DND-41 (cell line): ENCODE measurements at regions not wholly inside any gene's neighbourhood (a gene's known extent, or its start where the extent isn't known, plus 50 kb on each side); places are given as distances from the start of the nearest gene placed in this dataset.

Experiments
- ATAC-seq: fragments of 200-7000 bp; cut with Tn5 transposase; 3 replicates; pipeline ENCODE4 v1.9.1; 2021; ENCODE audit warnings: low read depth; ENCODE audit not compliant: insufficient read depth
- DNase-seq: peaks from one replicate; pipeline ENCODE4 v3.0.0-alpha.2; 2020
- H2AFZ ChIP-seq: 2 replicates; pipeline ENCODE4 v1.6.0; 2012; ENCODE audit warnings: low read depth, low read length
- H3K27ac ChIP-seq: 2 replicates; pipeline ENCODE4 v1.5.1; 2012; ENCODE audit warnings: low read length, inconsistent platforms
- H3K27me3 ChIP-seq: fragments of 200-600 bp; sonication (generic); 2 replicates; pipeline ENCODE4 v1.6.0; 2012; ENCODE audit warnings: low read length, mild to moderate bottlenecking, inconsistent platforms; ENCODE audit not compliant: insufficient read depth, poor library complexity
- H3K36me3 ChIP-seq: 2 replicates; pipeline ENCODE4 v1.5.1; 2012; ENCODE audit warnings: low read length, inconsistent platforms; ENCODE audit not compliant: insufficient read depth
- H3K4me1 ChIP-seq: 2 replicates; pipeline ENCODE4 v1.5.1; 2012; ENCODE audit warnings: mild to moderate bottlenecking, low read length; ENCODE audit not compliant: insufficient read depth
- H3K4me2 ChIP-seq: 2 replicates; pipeline ENCODE4 v1.6.0; 2012; ENCODE audit warnings: mild to moderate bottlenecking, moderate library complexity, low read length, inconsistent platforms; ENCODE audit not compliant: insufficient read depth
- H3K4me3 ChIP-seq, 2 experiments: fragments of 200-600 bp in 1 of 2; shearing (Covaris generic) in 1 of 2; 2 replicates each; pipeline ENCODE4 v1.5.1; 2012 to 2016; ENCODE audit warnings: inconsistent platforms in 2 of 2, low read length in 2 of 2, mild to moderate bottlenecking in 2 of 2, low read depth in 1 of 2, moderate library complexity in 1 of 2
- H3K79me2 ChIP-seq: 2 replicates; pipeline ENCODE4 v1.6.0; 2012; ENCODE audit warnings: low read length, inconsistent platforms; ENCODE audit not compliant: insufficient read depth
- H3K9ac ChIP-seq: 2 replicates; pipeline ENCODE4 v1.6.0; 2012; ENCODE audit warnings: low read depth, mild to moderate bottlenecking, inconsistent platforms, low read length, moderate library complexity
- H3K9me3 ChIP-seq: 2 replicates; pipeline ENCODE4 v1.5.1; 2012; ENCODE audit warnings: low read length, moderate library complexity, mild to moderate bottlenecking, inconsistent platforms; ENCODE audit not compliant: insufficient read depth, severe bottlenecking
- H4K20me1 ChIP-seq: 2 replicates; pipeline ENCODE4 v1.6.0; 2012; ENCODE audit warnings: low read length; ENCODE audit not compliant: insufficient read depth
- CTCF ChIP-seq: IDR thresholded peaks from 2 replicates; pipeline ENCODE4 v1.5.1; 2012; ENCODE audit warnings: borderline replicate concordance, low read length, moderate library complexity, mild to moderate bottlenecking; ENCODE audit not compliant: poor library complexity, severe bottlenecking; ENCODE audit errors: extremely low read depth
- EZH2 ChIP-seq: IDR thresholded peaks from 3 replicates; pipeline ENCODE4 v1.6.1; 2012; ENCODE audit warnings: borderline replicate concordance, low read depth, mild to moderate bottlenecking, moderate library complexity, low read length, inconsistent platforms; ENCODE audit not compliant: severe bottlenecking

DNA sequence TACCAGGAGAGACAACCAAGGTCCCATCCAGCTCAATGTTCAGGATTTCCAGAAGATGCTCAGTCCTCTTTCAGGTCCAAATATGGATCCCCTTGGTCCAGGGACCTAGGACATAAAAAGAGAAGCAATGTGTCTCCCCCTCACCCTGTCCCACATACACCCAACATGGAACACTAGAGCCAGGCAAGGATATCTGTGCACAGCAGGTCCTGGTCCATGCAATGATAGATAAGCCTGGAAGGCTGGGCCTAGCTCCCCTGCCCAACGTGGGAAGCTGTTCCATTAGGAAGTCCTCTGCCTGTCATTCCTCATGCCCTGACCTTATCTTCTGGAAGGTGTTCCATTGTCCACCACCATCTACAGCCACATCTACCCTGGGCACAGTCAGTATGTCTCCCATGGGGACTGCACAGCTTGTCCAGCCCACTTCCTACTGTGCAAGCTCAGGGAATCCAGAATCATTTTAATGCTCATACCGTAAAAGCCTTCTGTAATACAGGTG, 1434.8 kb downstream of the TBC1D22A start:
- Histone ChIP-seq H3K27me3 (no peaks in the 10 kb centered on the region), H4K20me1 (no peaks in the 10 kb centered on the region), H3K9me3 (peaks cover under 1% of the 10 kb centered on the region), H3K9ac (no peak overlapping the region), H3K4me1 (peaks cover 21% of the 10 kb centered on the region), H2AFZ (no peak overlapping the region; the same call in 1 of the 2 replicates), H3K27ac (no peak overlapping the region), H3K79me2 (no peaks in the 10 kb centered on the region), H3K4me3 (no peak overlapping the region), H3K36me3 (no peaks in the 10 kb centered on the region), H3K4me2 (no peak overlapping the region)
- DNase-seq (no peak), ATAC-seq (no peak)
- TF ChIP-seq CTCF = no peak

- Histone ChIP-seq H3K9ac (0 out of 2 replicates have a peak overlapping the region, but pooled peaks have one; percentile 2), H3K4me3 (no peak overlapping the region), H3K27me3 (no peaks in the 10 kb centered on the region), H4K20me1 (no peaks in the 10 kb centered on the region), H3K4me2 (no peak overlapping the region), H3K4me1 (peaks cover 17% of the 10 kb centered on the region), H2AFZ (peak overlapping the region; percentile 43; the same call in 1 of the 2 replicates), H3K9me3 (peaks cover 18% of the 10 kb centered on the region), H3K36me3 (no peaks in the 10 kb centered on the region), H3K27ac (peak overlapping the region; percentile 61), H3K79me2 (no peaks in the 10 kb centered on the region)
- ATAC-seq (no peak), DNase-seq (no peak)
- TF ChIP-seq CTCF = no peak
- no peak for TF ChIP-seq EZH2
These were observed 1430.5 kb downstream of the TBC1D22A start for GRCh38 chr22:48192920-48193319.

DNA sequence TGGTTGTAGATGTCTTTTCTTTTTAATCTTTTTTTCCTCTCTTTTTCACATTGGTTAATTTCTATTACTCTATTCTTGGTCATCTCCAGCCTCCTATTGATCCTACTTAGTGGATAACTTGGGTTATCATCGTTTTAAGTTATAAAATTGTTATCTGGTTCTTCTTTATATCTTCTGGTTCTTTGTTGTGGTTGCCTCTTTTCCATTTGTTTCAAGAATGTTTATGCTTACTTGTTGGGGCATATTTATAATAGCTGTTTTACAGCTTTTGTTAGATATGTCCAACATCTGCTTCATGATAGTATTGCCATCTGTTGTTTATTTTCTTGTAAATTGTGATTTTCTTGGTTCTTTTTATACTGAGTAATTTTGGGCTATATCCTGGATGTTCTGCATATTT, 1429.6 kb downstream of the TBC1D22A start:
- no peaks in the 10 kb centered on the region for H3K79me2 ChIP-seq
- H3K4me1 ChIP-seq = peaks cover 17% of the 10 kb centered on the region
- DNase-seq = no peak
- H3K9ac ChIP-seq = no peak overlapping the region
- no peaks in the 10 kb centered on the region for H3K27me3 ChIP-seq
- ATAC-seq = no peak
- TF ChIP-seq CTCF (no peak), EZH2 (no peak)
- no peak overlapping the region for H3K4me3 ChIP-seq
- H3K36me3 ChIP-seq = no peaks in the 10 kb centered on the region
- no peak overlapping the region for H3K27ac ChIP-seq
- H3K4me2 ChIP-seq = no peak overlapping the region
- H2AFZ ChIP-seq = no peak overlapping the region
- H3K9me3 ChIP-seq = peaks cover 18% of the 10 kb centered on the region
- H4K20me1 ChIP-seq = no peaks in the 10 kb centered on the region

GRCh38 chr22:48188231-48188721, 1425.8 kb downstream of the TBC1D22A start:
- no peaks in the 10 kb centered on the region for H3K27me3 ChIP-seq
- ATAC-seq (no peak), DNase-seq (peak; percentile 34)
- no peak overlapping the region for H3K4me3 ChIP-seq
- no peaks in the 10 kb centered on the region for H3K79me2 ChIP-seq
- peaks cover 27% of the 10 kb centered on the region for H3K4me1 ChIP-seq
- TF ChIP-seq EZH2 = no peak
- TF ChIP-seq CTCF = no peak
- no peak overlapping the region for H2AFZ ChIP-seq
- H3K36me3 ChIP-seq = no peaks in the 10 kb centered on the region
- no peak overlapping the region for H3K27ac ChIP-seq
- no peaks in the 10 kb centered on the region for H4K20me1 ChIP-seq
- peaks cover 18% of the 10 kb centered on the region for H3K9me3 ChIP-seq
- H3K4me2 ChIP-seq = no peak overlapping the region
- H3K9ac ChIP-seq = no peak overlapping the region
